ENCODE measurements at regions not wholly inside any gene's neighbourhood (a gene's known extent, or its start where the extent isn't known, plus 50 kb on each side); places are given as distances from the start of the nearest gene placed in this dataset.

DNA sequence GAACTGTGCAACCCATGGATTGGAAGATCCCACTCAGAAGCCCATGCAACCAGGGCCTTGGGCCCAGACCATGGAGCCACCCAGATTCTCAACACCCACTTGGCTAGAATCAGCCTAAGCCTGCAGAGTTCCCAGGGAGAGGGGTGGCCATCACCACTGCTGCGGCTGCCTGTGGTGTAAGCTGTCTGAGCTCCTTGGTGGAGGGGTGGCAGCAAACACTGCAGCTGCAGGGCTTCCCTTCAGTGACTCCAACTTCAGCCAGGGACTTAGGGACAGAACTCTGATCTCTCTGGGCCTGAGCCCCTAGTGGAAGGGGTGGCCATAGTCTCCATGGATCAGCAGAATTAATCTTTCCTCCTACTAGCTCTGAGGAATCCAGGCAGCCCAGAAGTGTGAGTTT, 72.5 kb downstream of the RAD51AP2 start:
- Mint-ChIP-seq H3K4me1 (peaks cover 13 to 17% of the 10 kb centered on the region in 2 experiments), H3K4me3 (no peak overlapping the region), H3K27ac (no peak overlapping the region), H3K36me3 (ENCODE audit: insufficient read depth in 1 of 3, low read depth in 3 of 3) (peaks cover 0 to 13% (median 3%) of the 10 kb centered on the region in 3 experiments; a peak in 3 of 7 replicates), H3K9me3 (peaks cover 0 to 5% of the 10 kb centered on the region in 2 experiments; a peak in 3 of 5 replicates), H3K27me3 (ENCODE audit: low read depth) (no peaks in the 10 kb centered on the region)
- WGBS (ENCODE audit: extremely low coverage, insufficient read length, low lambda C conversion rate) = no CpG with 5 or more reads among the region's 1 CpG
- Histone ChIP-seq H4K91ac (ENCODE audit: insufficient read length, low read depth, low read length) (no peak overlapping the region), H2BK120ac (ENCODE audit: low read depth, low read length, poor library complexity, severe bottlenecking) (no peak overlapping the region), H3K9ac (ENCODE audit: extremely low read depth, insufficient read length, low read length) (no peak overlapping the region), H2AFZ (ENCODE audit: low read length) (no peak overlapping the region), H2AK5ac (ENCODE audit: insufficient read length, low read length) (no peak overlapping the region), H3K27me3 (ENCODE audit: insufficient read depth, low read length) (no peaks in the 10 kb centered on the region), H2BK5ac (ENCODE audit: insufficient read length, low read length) (no peak overlapping the region), H4K20me1 (ENCODE audit: control insufficient read depth, insufficient read depth, insufficient read length) (no peaks in the 10 kb centered on the region), H3K18ac (ENCODE audit: insufficient read length, low read depth, low read length) (no peak overlapping the region), H3K9me3 (ENCODE audit: control insufficient read depth, low read depth, low read length) (no peaks in the 10 kb centered on the region), H3K23ac (ENCODE audit: insufficient read length, low read depth, low read length) (no peak overlapping the region), H3T11ph (ENCODE audit: low read length) (no peak overlapping the region), H3K79me1 (ENCODE audit: insufficient read depth, low read depth, low read length, poor library complexity, severe bottlenecking) (no peaks in the 10 kb centered on the region), H3K4me2 (ENCODE audit: insufficient read depth, insufficient read length, low read length) (no peak overlapping the region), H3K23me2 (ENCODE audit: insufficient read length, low read depth, low read length, poor library complexity, severe bottlenecking) (no peaks in the 10 kb centered on the region), H4K8ac (replicated peaks; ENCODE audit: insufficient read length, low read depth, low read length) (no peak overlapping the region), H3K56ac (ENCODE audit: insufficient read length, low read depth, low read length) (no peak overlapping the region), H4K5ac (ENCODE audit: insufficient read length, low read depth, low read length) (no peak overlapping the region), H3K14ac (ENCODE audit: insufficient read depth, low read length) (no peak overlapping the region), H3K27ac (ENCODE audit: insufficient read length, low read depth, low read length) (no peak overlapping the region), H2BK12ac (ENCODE audit: insufficient read length, low read depth, low read length) (no peak overlapping the region), H3K79me2 (ENCODE audit: insufficient read depth, low read length) (no peaks in the 10 kb centered on the region), H2BK20ac (ENCODE audit: low read depth, low read length, poor library complexity, severe bottlenecking) (no peak overlapping the region), H3K4ac (ENCODE audit: low read depth, low read length) (no peak overlapping the region), H2BK15ac (ENCODE audit: low read depth, low read length) (no peak overlapping the region), H3K4me1 (ENCODE audit: insufficient read depth, low read length) (no peaks in the 10 kb centered on the region; the same call in 1 of the 2 replicates)
- TF ChIP-seq, protein P1, sequence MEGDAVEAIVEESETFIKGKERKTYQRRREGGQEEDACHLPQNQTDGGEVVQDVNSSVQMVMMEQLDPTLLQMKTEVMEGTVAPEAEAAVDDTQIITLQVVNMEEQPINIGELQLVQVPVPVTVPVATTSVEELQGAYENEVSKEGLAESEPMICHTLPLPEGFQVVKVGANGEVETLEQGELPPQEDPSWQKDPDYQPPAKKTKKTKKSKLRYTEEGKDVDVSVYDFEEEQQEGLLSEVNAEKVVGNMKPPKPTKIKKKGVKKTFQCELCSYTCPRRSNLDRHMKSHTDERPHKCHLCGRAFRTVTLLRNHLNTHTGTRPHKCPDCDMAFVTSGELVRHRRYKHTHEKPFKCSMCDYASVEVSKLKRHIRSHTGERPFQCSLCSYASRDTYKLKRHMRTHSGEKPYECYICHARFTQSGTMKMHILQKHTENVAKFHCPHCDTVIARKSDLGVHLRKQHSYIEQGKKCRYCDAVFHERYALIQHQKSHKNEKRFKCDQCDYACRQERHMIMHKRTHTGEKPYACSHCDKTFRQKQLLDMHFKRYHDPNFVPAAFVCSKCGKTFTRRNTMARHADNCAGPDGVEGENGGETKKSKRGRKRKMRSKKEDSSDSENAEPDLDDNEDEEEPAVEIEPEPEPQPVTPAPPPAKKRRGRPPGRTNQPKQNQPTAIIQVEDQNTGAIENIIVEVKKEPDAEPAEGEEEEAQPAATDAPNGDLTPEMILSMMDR (conservative IDR thresholded peaks at IDR 0.05) = no peak
- no peak for DNase-seq

All from H9 (cell line).